ENCODE measurements at regions not wholly inside any gene's neighbourhood (a gene's known extent, or its start where the extent isn't known, plus 50 kb on each side); places are given as distances from the start of the nearest gene placed in this dataset.
A peak's percentile ranks its signal among the peaks of the same experiment; 100 is the strongest.

GRCh38 chr10:20454331-20454730 lies 442.8 kb downstream of the NEBL start (continued):
- TF ChIP-seq ZNF532 (CRISPR knock-in tag; IDR thresholded peaks at IDR 0.05; ENCODE audit: borderline replicate concordance) (no peak), FOXJ3 (CRISPR knock-in tag; IDR thresholded peaks at IDR 0.05; ENCODE audit: borderline replicate concordance) (no peak), ATF2 (CRISPR knock-in tag; IDR thresholded peaks at IDR 0.05; ENCODE audit: borderline replicate concordance, low read depth) (no peak), FOXP4 (CRISPR knock-in tag; IDR thresholded peaks at IDR 0.05) (no peak), GRHL2 (CRISPR knock-in tag; IDR thresholded peaks at IDR 0.05; ENCODE audit: insufficient replicate concordance, severe bottlenecking) (no peak), SP1 (CRISPR knock-in tag; conservative IDR thresholded peaks at IDR 0.05) (no peak)

GRCh38 chr10:20446561-20447193 lies 450.4 kb downstream of the NEBL start:
- H3K36me3 Mint-ChIP-seq = peaks cover 12% of the 10 kb centered on the region
- H3K27ac Mint-ChIP-seq = no peak overlapping the region
- no peak overlapping the region for H3K4me3 Mint-ChIP-seq
- ATAC-seq (no peak), DNase-seq (ENCODE audit: low spot score) (no peak)
- CTCF ChIA-PET = no interaction called here
- no peaks in the 10 kb centered on the region for H3K27me3 Mint-ChIP-seq (ENCODE audit: low read depth)
- no peak for TF ChIP-seq ZNF263 (CRISPR knock-in tag; IDR thresholded peaks at IDR 0.05; ENCODE audit: low read depth)
- no peak for TF ChIP-seq ATF1 (CRISPR knock-in tag; IDR thresholded peaks at IDR 0.05)
- peaks cover 12% of the 10 kb centered on the region for H3K4me1 Mint-ChIP-seq
- POLR2A ChIA-PET = no interaction called here
- peaks cover 20% of the 10 kb centered on the region for H3K9me3 Mint-ChIP-seq

- ATAC-seq (peak; percentile 44; the same call in 1 of the 2 replicates), DNase-seq (ENCODE audit: low spot score) (no peak)
- POLR2A ChIA-PET = no interaction called here
- no peak for TF ChIP-seq GTF2I (CRISPR knock-in tag; conservative IDR thresholded peaks at IDR 0.05)
- no peak for TF ChIP-seq JAZF1 (CRISPR knock-in tag; IDR thresholded peaks at IDR 0.05)
- TF ChIP-seq IRF2 (CRISPR knock-in tag; IDR thresholded peaks at IDR 0.05; ENCODE audit: borderline replicate concordance, low read depth) = no peak
- no peak for TF ChIP-seq KAT7 (CRISPR knock-in tag; IDR thresholded peaks at IDR 0.05; ENCODE audit: borderline replicate concordance)
- no peak for TF ChIP-seq MAX (CRISPR knock-in tag; IDR thresholded peaks at IDR 0.05)
- no peak for TF ChIP-seq ATF3 (CRISPR knock-in tag; conservative IDR thresholded peaks at IDR 0.05)
- TF ChIP-seq ATF1 (CRISPR knock-in tag; IDR thresholded peaks at IDR 0.05) = no peak
- no peak for TF ChIP-seq MXD4 (CRISPR knock-in tag; IDR thresholded peaks at IDR 0.05; ENCODE audit: borderline replicate concordance)
- peak overlapping the region; percentile 26; the same call in 1 of the 2 replicates for H3K27ac Mint-ChIP-seq
- H3K9me3 Mint-ChIP-seq = peaks cover 49% of the 10 kb centered on the region
- peaks cover 47% of the 10 kb centered on the region for H3K36me3 Mint-ChIP-seq
- H3K4me3 Mint-ChIP-seq = no peak overlapping the region
- H3K27me3 Mint-ChIP-seq (ENCODE audit: low read depth) = no peaks in the 10 kb centered on the region
- peaks cover 12% of the 10 kb centered on the region for H3K4me1 Mint-ChIP-seq
- CTCF ChIA-PET = no interaction called here
Observed at GRCh38 chr10:20443094-20443493, 454.0 kb downstream of the NEBL start.

Data from WTC11 (cell line).